Right ventricle myocardium inferior (tissue), 1 donor: ENCODE measurements at regions not wholly inside any gene's neighbourhood (a gene's known extent, or its start where the extent isn't known, plus 50 kb on each side); places are given as distances from the start of the nearest gene placed in this dataset.
A peak's percentile ranks its signal among the peaks of the same experiment; 100 is the strongest.

ENCODE experiments used
- ATAC-seq: fragments of 200-7000 bp; cut with Tn5 transposase; one replicate; pipeline ENCODE4 v1.9.1; 2020; ENCODE audit warnings: mild to moderate bottlenecking, moderate library complexity
- DNase-seq: peaks from one replicate; pipeline ENCODE4 v3.0.0; 2021; ENCODE audit errors: missing footprints
- intact Hi-C: fragments of 100-400 bp; cut with DNase I; formaldehyde crosslinking; loops from one replicate; pipeline ENCODE4 v1.11.0; 2022
- donor health status: DM: no; HTN: yes; CAD: no; lungs with severe emphysema.

GRCh38 chr2:16570516-16570915 is 95.1 kb downstream of the CYRIA start:
- intact Hi-C loops, result no loop called here
- ATAC-seq (no peak), DNase-seq (no peak)

- DNase-seq, result no peak
- intact Hi-C loops, result loop anchor here (5.0 kb wide), 1 partner anchor 38 kb away; no protein-coding TSS in a partner anchor
- ATAC-seq, result peak; percentile 69
These were observed 96.4 kb downstream of the CYRIA start for GRCh38 chr2:16568998-16569784.

- intact Hi-C loops, result loop anchor here (5.0 kb wide), 1 partner anchor 41 kb away; no protein-coding TSS in a partner anchor
These were observed 98.9 kb downstream of the CYRIA start for GRCh38 chr2:16566701-16567100.

GRCh38 chr2:16565481-16565880 is 100.2 kb downstream of the CYRIA start:
- intact Hi-C loops, result loop anchor here (5.0 kb wide), 1 partner anchor 42 kb away; no protein-coding TSS in a partner anchor
- no peak for DNase-seq
- no peak for ATAC-seq

More at GRCh38 chr2:16566701-16567100, 98.9 kb downstream of the CYRIA start:
- DNase-seq, result no peak
- ATAC-seq, result no peak

- DNase-seq (no peak), ATAC-seq (no peak)
- intact Hi-C loops, result no loop called here
These were observed 104.0 kb downstream of the CYRIA start for GRCh38 chr2:16561676-16562075.

GRCh38 chr2:16561251-16561650 is 104.4 kb downstream of the CYRIA start:
- ATAC-seq, result no peak
- intact Hi-C loops, result no loop called here
- no peak for DNase-seq

- DNase-seq (no peak), ATAC-seq (peak; percentile 44)
- intact Hi-C loops, result no loop called here
These were observed 106.2 kb downstream of the CYRIA start for GRCh38 chr2:16559278-16560067.

GRCh38 chr2:16554060-16554583 is 111.5 kb downstream of the CYRIA start:
- DNase-seq (no peak), ATAC-seq (no peak)
- intact Hi-C loops, result loop anchor here (5.0 kb wide), 1 partner anchor 203 kb away; no protein-coding TSS in a partner anchor

- ATAC-seq (no peak), DNase-seq (no peak)
- intact Hi-C loops, result loop anchor here (1.0 to 5.0 kb wide), 2 partner anchors 56 to 204 kb away; no protein-coding TSS in a partner anchor
These were observed 112.4 kb downstream of the CYRIA start for GRCh38 chr2:16553226-16553625.

GRCh38 chr2:16552202-16552601 is 113.4 kb downstream of the CYRIA start:
- DNase-seq (no peak), ATAC-seq (no peak)
- intact Hi-C loops, result loop anchor here (5.0 kb wide), 1 partner anchor 205 kb away; no protein-coding TSS in a partner anchor

GRCh38 chr2:16548036-16548435 is 117.6 kb downstream of the CYRIA start:
- no peak for ATAC-seq
- DNase-seq, result no peak
- intact Hi-C loops, result no loop called here

GRCh38 chr2:16546128-16546754 is 119.4 kb downstream of the CYRIA start:
- intact Hi-C loops, result no loop called here
- ATAC-seq (no peak), DNase-seq (no peak)

GRCh38 chr2:16538707-16539106 is 126.9 kb downstream of the CYRIA start:
- intact Hi-C loops, result no loop called here
- ATAC-seq (no peak), DNase-seq (no peak)

- no peak for ATAC-seq
- DNase-seq, result no peak
- intact Hi-C loops, result no loop called here
These were observed 128.3 kb downstream of the CYRIA start for GRCh38 chr2:16537347-16537746.

- ATAC-seq (no peak), DNase-seq (no peak)
- intact Hi-C loops, result no loop called here
These were observed 139.4 kb downstream of the CYRIA start for GRCh38 chr2:16526193-16526592.

GRCh38 chr2:16525265-16525887 is 140.3 kb downstream of the CYRIA start:
- ATAC-seq (no peak), DNase-seq (no peak)

GRCh38 chr2:16523711-16524110 is 141.9 kb downstream of the CYRIA start:
- intact Hi-C loops, result no loop called here
- no peak for DNase-seq
- ATAC-seq, result no peak

More at GRCh38 chr2:16525265-16525887, 140.3 kb downstream of the CYRIA start:
- intact Hi-C loops, result no loop called here

- DNase-seq, result no peak
- intact Hi-C loops, result no loop called here
- ATAC-seq, result no peak
These were observed 143.4 kb downstream of the CYRIA start for GRCh38 chr2:16522031-16522831.
